HepG2 (cell line): ENCODE measurements at regions not wholly inside any gene's neighbourhood (a gene's known extent, or its start where the extent isn't known, plus 50 kb on each side); places are given as distances from the start of the nearest gene placed in this dataset.

Source experiments
- ATAC-seq: fragments of 200-7000 bp; cut with Tn5 transposase; 3 replicates; pipeline ENCODE4 v1.9.1; 2020; ENCODE audit warnings: mild to moderate bottlenecking, moderate library complexity
- BruUV-seq: library from RNA; stranded (reverse); fragments of 400-500 nt; replicated peaks from 2 replicates; lab custom pipeline; 2021; lab: Mats Ljungman, UMichigan
- CTCF ChIA-PET: fragments of 300-600 bp; formaldehyde crosslinking; extraction: SDS; loops from one replicate; lab custom pipeline; 2021; ENCODE audit warnings: low total read pairs, inconsistent platforms, low intra/inter-chr PET ratio; lab: Yijun Ruan, JAX
- POLR2A ChIA-PET: fragments of 350-600 bp; sonication (Branson Sonifier 250); formaldehyde crosslinking; loops from one replicate; lab custom pipeline; 2020; ENCODE audit warnings: antibody characterized with exemption, inconsistent platforms; lab: Yijun Ruan, JAX
- DNase-seq: peaks from one replicate; pipeline ENCODE4 v3.0.0-alpha.2; 2015; ENCODE audit warnings: low spot score
- FAIRE-seq: peaks from 3 replicates; lab custom pipeline; 2011; peaks lifted over from hg19 to GRCh38; lab: Jason Lieb, UNC
- H2AFZ ChIP-seq: one replicate; pipeline ENCODE4 v1.6.1; 2011; ENCODE audit warnings: low read length, inconsistent platforms
- H3K27ac ChIP-seq: fragments of 300-600 bp; 3 replicates; pipeline ENCODE4 v1.8.0; 2011; ENCODE audit warnings: mixed run types, mild to moderate bottlenecking, mixed read lengths, low read length, inconsistent platforms; ENCODE audit not compliant: insufficient read depth; ENCODE audit errors: extremely low read length
- H3K27me3 ChIP-seq, 2 experiments: fragments of 200-600 bp in 1 of 2; 2 replicates in 1 of 2; 3 replicates in 1 of 2; pipeline versions ENCODE4 v1.6.0 to v1.8.0; 2011; ENCODE audit warnings: low read length in 2 of 2, mild to moderate bottlenecking in 2 of 2, moderate library complexity in 2 of 2, inconsistent platforms in 1 of 2; ENCODE audit not compliant: insufficient read depth in 2 of 2, control insufficient read depth in 1 of 2
- H3K36me3 ChIP-seq, 2 experiments: fragments of 200-600 bp in 1 of 2; replicated peaks in 1 of 2; 2 replicates in 1 of 2; 3 replicates in 1 of 2; pipeline versions ENCODE4 v1.5.1 to v1.8.0; 2011; ENCODE audit warnings: low read length in 2 of 2, inconsistent platforms in 1 of 2; ENCODE audit not compliant: insufficient read depth in 2 of 2, control insufficient read depth in 1 of 2
- H3K4me1 ChIP-seq: 2 replicates; pipeline ENCODE4 v1.5.1; 2012; ENCODE audit warnings: low read length, inconsistent platforms; ENCODE audit not compliant: insufficient read depth
- H3K4me2 ChIP-seq: 2 replicates; pipeline ENCODE4 v1.6.0; 2011; ENCODE audit warnings: low read depth, low read length, inconsistent platforms
- H3K4me3 ChIP-seq, 3 experiments: fragments of 200-600 bp in 1 of 3; sonication (generic), shearing (Covaris generic) in 1 of 3; replicated peaks in 1 of 3; 2 replicates each; pipeline ENCODE4 v1.5.1; 2011 to 2016; ENCODE audit warnings: low read length in 3 of 3, inconsistent platforms in 2 of 3, low read depth in 2 of 3, mild to moderate bottlenecking in 2 of 3, control low read depth in 1 of 3, mixed read lengths in 1 of 3; ENCODE audit not compliant: insufficient read depth in 1 of 3
- H3K79me2 ChIP-seq: one replicate; pipeline ENCODE4 v1.6.1; 2011; ENCODE audit warnings: low read length, inconsistent platforms; ENCODE audit not compliant: insufficient read depth
- H3K9ac ChIP-seq: 2 replicates; pipeline ENCODE4 v1.6.0; 2011; ENCODE audit warnings: mild to moderate bottlenecking, low read depth, low read length, inconsistent platforms; ENCODE audit not compliant: insufficient read depth
- H3K9me3 ChIP-seq: 2 replicates; pipeline ENCODE4 v1.5.1; 2012; ENCODE audit warnings: mild to moderate bottlenecking, low read length
- H4K20me1 ChIP-seq: 2 replicates; pipeline ENCODE4 v1.6.0; 2011; ENCODE audit warnings: inconsistent platforms, mild to moderate bottlenecking, low read length, moderate library complexity; ENCODE audit not compliant: insufficient read depth
- EEA1 ChIP-seq: sonication (generic); formaldehyde crosslinking; IDR thresholded peaks from 2 replicates; pipeline ENCODE4 v1.5.1; 2020; ENCODE audit warnings: mild to moderate bottlenecking, missing genetic modification reagents, borderline replicate concordance
- GFI1 ChIP-seq: sonication (generic); formaldehyde crosslinking; IDR thresholded peaks from 2 replicates; pipeline ENCODE4 v1.5.0; 2020; ENCODE audit warnings: missing genetic modification reagents, mild to moderate bottlenecking, borderline replicate concordance
- HDAC2 ChIP-seq: sonication (generic); formaldehyde crosslinking; IDR thresholded peaks from 2 replicates; pipeline ENCODE4 v1.4.0; 2020; ENCODE audit warnings: missing genetic modification reagents
- KAT8 ChIP-seq: IDR thresholded peaks from 2 replicates; pipeline ENCODE4 v1.6.1; 2016; ENCODE audit warnings: missing genetic modification reagents, missing compliant biosample characterization
- KDM3A ChIP-seq: IDR thresholded peaks from 2 replicates; pipeline ENCODE4 v1.6.1; 2018; ENCODE audit warnings: low read depth, missing compliant biosample characterization
- TOPORS ChIP-seq: sonication (generic); formaldehyde crosslinking; IDR thresholded peaks from 2 replicates; pipeline ENCODE4 v1.8.0; 2023; ENCODE audit warnings: mild to moderate bottlenecking, missing genetic modification reagents
- ZMAT3 ChIP-seq: sonication (generic); formaldehyde crosslinking; conservative IDR thresholded peaks from 2 replicates; pipeline ENCODE4 v1.7.0; 2021; ENCODE audit warnings: missing genetic modification reagents
- ZNF224 ChIP-seq: sonication (generic); formaldehyde crosslinking; IDR thresholded peaks from 2 replicates; pipeline ENCODE4 v1.5.0; 2020; ENCODE audit warnings: mild to moderate bottlenecking, missing genetic modification reagents
- ZNF619 ChIP-seq: sonication (generic); formaldehyde crosslinking; IDR thresholded peaks from 2 replicates; pipeline ENCODE4 v1.4.0; 2020; ENCODE audit warnings: mild to moderate bottlenecking, missing genetic modification reagents
- WGBS: methylation state at CpG from one replicate; pipeline ENCODE4 v1.1.6; 2017; ENCODE audit warnings: low lambda C conversion rate; 5-methylcytosine and 5-hydroxymethylcytosine counted together
- in situ Hi-C: cut with HindIII; loops from 2 replicates; pipeline ENCODE4 v1.10.0; 2017; ENCODE audit warnings: low pct_unique_long_range_greater_than_20kb; ENCODE audit not compliant: extremely low pct_ligation_motif_present
- intact Hi-C: fragments of 100-400 bp; cut with micrococcal nuclease; formaldehyde crosslinking; loops from one replicate; pipeline ENCODE4 v1.10.0; 2022; ENCODE audit not compliant: unreplicated experiment
- TF ChIP-seq, protein P1 (sequence below): sonication (generic); formaldehyde crosslinking; IDR thresholded peaks from 2 replicates; pipeline ENCODE4 v1.4.0; 2020; ENCODE audit warnings: missing genetic modification reagents
- TF ChIP-seq, protein P2 (sequence below): sonication (generic); formaldehyde crosslinking; IDR thresholded peaks from 2 replicates; pipeline ENCODE4 v1.4.0; 2020; ENCODE audit warnings: mild to moderate bottlenecking, missing genetic modification reagents
- TF ChIP-seq, protein P3 (sequence below): sonication (generic); formaldehyde crosslinking; IDR thresholded peaks from 2 replicates; pipeline ENCODE4 v1.4.0; 2020; ENCODE audit warnings: missing genetic modification reagents
- TF ChIP-seq, protein P4 (sequence below): sonication (generic); formaldehyde crosslinking; IDR thresholded peaks from 2 replicates; pipeline ENCODE4 v1.5.1; 2020; ENCODE audit warnings: missing genetic modification reagents, mild to moderate bottlenecking, borderline replicate concordance

DNA sequence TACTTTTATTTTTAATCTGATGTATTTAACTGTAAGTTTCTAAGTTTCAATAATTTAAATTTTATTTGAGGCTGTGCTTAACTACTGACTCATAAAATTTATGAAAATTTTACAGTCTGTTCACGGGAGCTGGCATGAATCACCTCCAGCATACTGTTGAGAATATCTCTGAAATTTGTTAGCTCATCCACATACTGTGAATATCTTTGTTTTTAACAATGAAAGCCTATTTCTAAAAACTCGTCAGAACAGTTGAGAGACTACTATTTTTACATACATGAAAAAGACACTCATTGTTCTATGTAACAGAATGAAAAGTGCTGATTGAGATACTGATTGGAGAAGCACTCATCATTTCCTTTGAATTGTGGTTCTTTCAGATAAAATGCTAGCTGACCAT is 749.3 kb downstream of the TENT5A start:
- POLR2A ChIA-PET, result no interaction called here
- ATAC-seq (no peak), FAIRE-seq (no peak), DNase-seq (no peak)
- H3K9ac ChIP-seq, result no peak overlapping the region
- no peak overlapping the region for H2AFZ ChIP-seq
- H3K4me3 ChIP-seq, result no peak overlapping the region
- no TSS peak for BruUV-seq
- no peaks in the 10 kb centered on the region for H3K36me3 ChIP-seq
- in situ Hi-C loops, result no loop called here
- H4K20me1 ChIP-seq, result no peaks in the 10 kb centered on the region
- WGBS, result 0% methylated on average over 2 of the region's 2 CpGs
- CTCF ChIA-PET, result no interaction called here
- H3K27me3 ChIP-seq, result no peaks in the 10 kb centered on the region
- H3K4me1 ChIP-seq, result no peaks in the 10 kb centered on the region
- peaks cover 26% of the 10 kb centered on the region; the same call in 1 of the 2 replicates for H3K9me3 ChIP-seq
- TF ChIP-seq KAT8 (CRISPR knock-in tag) (no peak), KDM3A (CRISPR knock-in tag) (no peak), EEA1 (CRISPR knock-in tag) (no peak), ZNF224 (CRISPR knock-in tag) (no peak), HDAC2 (CRISPR knock-in tag) (no peak), ZMAT3 (CRISPR knock-in tag) (no peak), ZNF619 (no peak)
- TF ChIP-seq, protein P1, sequence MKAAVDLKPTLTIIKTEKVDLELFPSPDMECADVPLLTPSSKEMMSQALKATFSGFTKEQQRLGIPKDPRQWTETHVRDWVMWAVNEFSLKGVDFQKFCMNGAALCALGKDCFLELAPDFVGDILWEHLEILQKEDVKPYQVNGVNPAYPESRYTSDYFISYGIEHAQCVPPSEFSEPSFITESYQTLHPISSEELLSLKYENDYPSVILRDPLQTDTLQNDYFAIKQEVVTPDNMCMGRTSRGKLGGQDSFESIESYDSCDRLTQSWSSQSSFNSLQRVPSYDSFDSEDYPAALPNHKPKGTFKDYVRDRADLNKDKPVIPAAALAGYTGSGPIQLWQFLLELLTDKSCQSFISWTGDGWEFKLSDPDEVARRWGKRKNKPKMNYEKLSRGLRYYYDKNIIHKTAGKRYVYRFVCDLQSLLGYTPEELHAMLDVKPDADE (CRISPR knock-in tag), result no peak
- TF ChIP-seq, protein P2, sequence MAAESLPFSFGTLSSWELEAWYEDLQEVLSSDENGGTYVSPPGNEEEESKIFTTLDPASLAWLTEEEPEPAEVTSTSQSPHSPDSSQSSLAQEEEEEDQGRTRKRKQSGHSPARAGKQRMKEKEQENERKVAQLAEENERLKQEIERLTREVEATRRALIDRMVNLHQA, result no peak
- no peaks in the 10 kb centered on the region for H3K79me2 ChIP-seq
- no peak overlapping the region for H3K4me2 ChIP-seq
- intact Hi-C loops, result no loop called here
- H3K27ac ChIP-seq, result no peak overlapping the region

DNA sequence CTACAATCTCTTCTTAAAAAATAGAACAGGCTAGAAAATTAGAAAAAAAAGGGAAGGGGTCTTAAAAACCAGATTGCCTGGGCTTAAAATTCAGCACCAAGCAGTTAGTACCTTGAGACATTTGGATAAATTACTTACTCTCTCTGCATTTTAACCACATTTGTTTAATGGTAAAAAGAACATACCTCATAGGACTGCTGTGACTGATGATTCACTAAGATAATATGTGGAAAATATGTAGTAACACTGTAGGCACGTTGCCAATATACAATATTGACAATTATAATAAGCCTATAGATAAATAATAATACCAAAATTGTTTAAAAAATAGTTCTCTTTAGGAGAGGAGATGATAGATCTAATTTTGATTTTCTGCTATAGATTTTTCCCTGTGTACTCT is 750.4 kb downstream of the TENT5A start:
- Histone ChIP-seq H3K9me3 (peaks cover 24% of the 10 kb centered on the region; the same call in 1 of the 2 replicates), H3K9ac (no peak overlapping the region), H3K4me3 (no peak overlapping the region), H3K79me2 (no peaks in the 10 kb centered on the region), H2AFZ (no peak overlapping the region), H3K27ac (no peak overlapping the region), H3K36me3 (no peaks in the 10 kb centered on the region), H3K4me1 (no peaks in the 10 kb centered on the region), H4K20me1 (no peaks in the 10 kb centered on the region), H3K27me3 (no peaks in the 10 kb centered on the region), H3K4me2 (no peak overlapping the region)
- FAIRE-seq (no peak), ATAC-seq (no peak), DNase-seq (no peak)
- 3% methylated on average over 1 of the region's 1 CpG for WGBS
- ChIA-PET CTCF (no interaction called here), POLR2A (no interaction called here)
- no TSS peak for BruUV-seq
- TF ChIP-seq, protein P3, sequence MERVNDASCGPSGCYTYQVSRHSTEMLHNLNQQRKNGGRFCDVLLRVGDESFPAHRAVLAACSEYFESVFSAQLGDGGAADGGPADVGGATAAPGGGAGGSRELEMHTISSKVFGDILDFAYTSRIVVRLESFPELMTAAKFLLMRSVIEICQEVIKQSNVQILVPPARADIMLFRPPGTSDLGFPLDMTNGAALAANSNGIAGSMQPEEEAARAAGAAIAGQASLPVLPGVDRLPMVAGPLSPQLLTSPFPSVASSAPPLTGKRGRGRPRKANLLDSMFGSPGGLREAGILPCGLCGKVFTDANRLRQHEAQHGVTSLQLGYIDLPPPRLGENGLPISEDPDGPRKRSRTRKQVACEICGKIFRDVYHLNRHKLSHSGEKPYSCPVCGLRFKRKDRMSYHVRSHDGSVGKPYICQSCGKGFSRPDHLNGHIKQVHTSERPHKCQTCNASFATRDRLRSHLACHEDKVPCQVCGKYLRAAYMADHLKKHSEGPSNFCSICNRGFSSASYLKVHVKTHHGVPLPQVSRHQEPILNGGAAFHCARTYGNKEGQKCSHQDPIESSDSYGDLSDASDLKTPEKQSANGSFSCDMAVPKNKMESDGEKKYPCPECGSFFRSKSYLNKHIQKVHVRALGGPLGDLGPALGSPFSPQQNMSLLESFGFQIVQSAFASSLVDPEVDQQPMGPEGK (CRISPR knock-in tag), result no peak
- TF ChIP-seq GFI1 (CRISPR knock-in tag), result no peak
- no peak for TF ChIP-seq TOPORS (CRISPR knock-in tag)
- TF ChIP-seq, protein P4, sequence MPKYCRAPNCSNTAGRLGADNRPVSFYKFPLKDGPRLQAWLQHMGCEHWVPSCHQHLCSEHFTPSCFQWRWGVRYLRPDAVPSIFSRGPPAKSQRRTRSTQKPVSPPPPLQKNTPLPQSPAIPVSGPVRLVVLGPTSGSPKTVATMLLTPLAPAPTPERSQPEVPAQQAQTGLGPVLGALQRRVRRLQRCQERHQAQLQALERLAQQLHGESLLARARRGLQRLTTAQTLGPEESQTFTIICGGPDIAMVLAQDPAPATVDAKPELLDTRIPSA (CRISPR knock-in tag), result no peak
- in situ Hi-C loops (no loop called here), intact Hi-C loops (no loop called here)
